Effector CD4-positive, alpha-beta T cell (primary cell): ENCODE measurements at regions not wholly inside any gene's neighbourhood (a gene's known extent, or its start where the extent isn't known, plus 50 kb on each side); places are given as distances from the start of the nearest gene placed in this dataset.
"Not testable (repeated sequence)": the region's sequence is repeated elsewhere in the genome, so short reads cannot be mapped to it uniquely, and the experiment has no call there.

Source experiments
- DNase-seq: peaks from one replicate; pipeline ENCODE4 v3.0.0-alpha.2; 2020

GRCh38 chr5:159657298-159657697, 259.0 kb upstream of the ADRA1B start:
- DNase-seq, result no peak

GRCh38 chr5:159657771-159658170, 258.5 kb upstream of the ADRA1B start:
- DNase-seq, result no peak

DNA sequence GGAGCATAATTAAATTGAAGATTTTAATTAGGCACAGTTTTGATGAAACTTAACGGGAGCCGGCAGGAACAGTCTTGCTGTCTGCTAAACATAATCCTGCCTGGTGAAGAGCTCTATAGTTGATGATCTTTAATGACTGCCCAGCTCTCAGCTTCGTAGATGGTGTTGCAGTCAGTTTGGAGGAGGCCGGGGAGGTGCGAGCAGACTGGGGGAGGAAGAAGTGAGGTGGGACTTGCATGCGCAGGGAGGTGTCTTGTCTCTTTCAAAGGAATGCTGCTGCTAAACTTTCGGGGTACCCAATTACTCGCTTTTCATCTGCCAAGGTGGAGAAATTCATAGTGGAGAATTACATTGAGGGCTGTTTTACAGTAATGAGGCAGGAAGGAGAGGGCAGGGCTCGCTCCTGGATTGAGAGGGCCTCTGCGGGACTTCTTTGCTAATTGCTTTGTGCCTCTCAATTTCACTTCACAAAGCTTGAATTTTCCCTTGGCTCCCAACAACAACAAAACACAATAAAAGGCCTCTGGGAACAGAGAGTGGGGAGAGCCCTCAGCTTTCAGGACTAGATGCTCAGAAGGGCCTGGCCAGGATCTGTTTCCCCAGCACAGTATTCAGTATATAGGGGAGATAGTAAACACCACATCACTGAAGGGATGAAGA, 257.9 kb upstream of the ADRA1B start:
- no peak for DNase-seq

GRCh38 chr5:159660401-159660800, 255.9 kb upstream of the ADRA1B start:
- DNase-seq, result no peak

DNA sequence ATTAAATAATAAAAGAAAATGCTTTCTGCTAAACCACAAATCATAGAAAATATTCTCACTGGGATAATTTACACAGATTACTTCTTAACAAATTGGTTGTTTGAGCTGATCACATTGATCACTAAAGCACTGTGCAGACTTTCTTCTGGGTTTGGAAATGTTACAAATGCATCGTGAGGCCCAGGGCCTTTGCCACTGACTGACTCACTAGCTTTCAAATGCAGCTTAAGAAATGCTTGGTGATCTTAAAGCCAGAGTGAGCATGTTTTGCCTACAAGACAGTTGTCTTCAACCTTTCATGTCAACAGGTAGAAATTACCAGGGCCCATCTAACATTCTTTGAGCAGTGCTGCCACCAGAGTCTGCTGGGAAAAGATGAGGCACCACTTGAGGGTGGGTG, 252.3 kb upstream of the ADRA1B start:
- DNase-seq, result no peak

DNA sequence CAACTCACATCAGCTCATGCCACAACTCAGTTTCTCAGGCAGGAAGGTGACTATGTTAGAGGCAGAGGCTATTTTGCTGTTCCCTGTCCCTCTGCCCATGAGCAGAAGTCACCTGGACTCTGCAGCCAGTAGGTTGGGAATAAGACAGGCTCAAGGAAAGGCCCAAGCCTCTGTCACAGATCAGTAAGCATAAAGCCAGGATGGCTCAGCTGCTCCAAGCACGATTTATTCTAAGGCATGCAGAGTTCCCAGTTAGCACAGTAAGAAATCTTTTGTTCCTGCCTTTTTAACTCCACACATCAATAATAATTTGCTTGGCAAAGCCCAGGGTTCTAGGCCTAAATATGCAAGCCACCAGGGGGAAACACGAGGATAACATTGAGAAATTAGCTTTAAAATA, 249.0 kb upstream of the ADRA1B start:
- DNase-seq, result no peak

- DNase-seq, result no peak
Observed at GRCh38 chr5:159668556-159668955, 247.7 kb upstream of the ADRA1B start.

DNA sequence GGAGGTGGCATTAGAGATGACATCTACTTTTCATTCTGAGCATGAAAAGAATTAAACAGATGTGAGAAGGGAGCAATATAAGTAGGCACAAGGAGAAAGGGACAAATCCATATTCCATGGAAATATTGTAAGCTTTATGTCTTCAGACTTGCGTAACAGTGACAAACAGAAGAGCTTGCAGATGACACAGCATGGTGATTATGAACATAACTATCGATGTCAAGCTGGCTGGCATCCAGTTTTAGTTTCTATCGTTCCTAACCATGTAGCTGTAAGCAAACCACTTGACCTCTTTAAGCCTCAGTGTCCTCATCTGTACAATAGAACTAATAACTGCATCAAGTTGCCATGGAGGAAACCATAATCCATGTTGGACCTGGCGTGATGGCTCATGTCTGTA, 246.7 kb upstream of the ADRA1B start:
- DNase-seq, result no peak

- DNase-seq, result no peak
Observed at GRCh38 chr5:159671886-159672285, 244.4 kb upstream of the ADRA1B start.

DNA sequence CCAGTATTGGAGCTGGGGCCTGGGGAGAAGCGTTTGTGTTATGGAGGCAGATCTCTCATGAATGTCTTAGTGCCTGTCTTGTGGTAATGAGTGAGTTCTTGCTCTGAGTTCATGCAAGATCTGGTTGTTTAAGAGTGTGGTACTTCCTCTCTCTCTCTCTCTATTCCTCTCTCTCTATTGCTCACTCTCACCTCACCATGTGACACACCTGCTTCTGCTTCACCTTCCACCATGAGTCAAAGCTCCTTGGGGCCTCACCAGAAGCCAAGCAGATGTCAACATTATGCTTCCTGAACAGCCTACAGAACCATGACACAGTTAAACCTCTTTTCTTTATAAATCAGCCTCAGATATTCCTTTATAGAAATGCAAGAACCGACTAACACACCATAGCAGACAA, 242.7 kb upstream of the ADRA1B start:
- no peak for DNase-seq

- no peak for DNase-seq
Observed at GRCh38 chr5:159678657-159679392, 237.5 kb upstream of the ADRA1B start.

DNA sequence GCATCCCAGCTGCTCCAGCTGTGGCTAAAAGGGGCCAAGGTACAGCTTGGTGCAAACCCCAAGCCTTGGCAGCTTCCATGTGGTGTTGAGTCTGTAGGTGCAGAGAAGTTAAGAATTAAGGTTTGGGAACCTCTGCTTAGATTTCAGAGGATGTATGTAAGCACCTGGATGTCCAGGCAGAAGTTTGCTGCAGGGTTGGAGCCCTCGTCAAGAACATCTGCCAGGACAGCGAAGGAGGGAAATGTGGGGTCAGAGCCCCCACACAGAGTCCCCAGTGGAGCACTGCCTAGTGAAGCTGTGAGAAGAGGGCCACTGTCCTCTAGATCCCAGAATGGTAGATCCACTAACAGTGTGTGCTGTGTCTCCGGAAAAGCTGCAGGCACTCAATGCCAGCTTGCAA, 236.2 kb upstream of the ADRA1B start:
- DNase-seq, result no peak

- DNase-seq, result no peak
Observed at GRCh38 chr5:159681661-159682060, 234.6 kb upstream of the ADRA1B start.

DNA sequence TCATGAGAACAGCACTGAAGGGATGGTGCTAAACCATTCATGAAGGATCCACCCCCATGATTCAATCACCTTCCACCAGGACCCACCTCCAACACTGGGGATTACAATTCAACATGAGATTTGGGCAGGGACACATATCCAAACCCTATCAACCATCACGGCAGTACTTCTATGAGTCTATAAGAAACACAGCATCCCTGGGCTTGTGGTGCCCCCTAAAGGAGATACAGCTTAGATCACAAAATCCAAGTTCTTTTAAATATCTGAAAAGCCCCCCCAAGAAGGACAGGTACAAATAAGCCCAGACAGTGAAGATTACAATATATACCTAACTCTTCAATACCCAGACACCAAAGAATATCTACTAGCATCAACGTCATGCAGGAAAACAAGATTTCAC, 233.7 kb upstream of the ADRA1B start:
- DNase-seq, result no peak

DNA sequence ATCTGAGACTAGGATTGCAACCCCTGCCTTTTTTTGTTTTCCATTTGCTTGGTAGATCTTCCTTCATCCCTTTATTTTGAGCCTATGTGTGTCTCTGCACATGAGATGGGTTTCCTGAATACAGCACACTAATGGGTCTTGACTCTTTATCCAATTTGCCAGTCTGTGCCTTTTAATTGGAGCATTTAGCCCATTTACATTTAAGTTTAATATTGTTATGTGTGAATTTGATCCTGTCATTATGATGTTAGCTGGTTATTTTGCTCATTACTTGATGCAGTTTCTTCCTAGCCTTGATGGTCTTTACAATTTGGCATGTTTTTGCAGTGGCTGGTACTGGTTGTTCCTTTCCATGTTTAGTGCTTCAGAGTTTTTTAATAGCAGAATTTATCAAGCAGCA, 228.4 kb upstream of the ADRA1B start:
- not testable (repeated sequence) for DNase-seq

DNA sequence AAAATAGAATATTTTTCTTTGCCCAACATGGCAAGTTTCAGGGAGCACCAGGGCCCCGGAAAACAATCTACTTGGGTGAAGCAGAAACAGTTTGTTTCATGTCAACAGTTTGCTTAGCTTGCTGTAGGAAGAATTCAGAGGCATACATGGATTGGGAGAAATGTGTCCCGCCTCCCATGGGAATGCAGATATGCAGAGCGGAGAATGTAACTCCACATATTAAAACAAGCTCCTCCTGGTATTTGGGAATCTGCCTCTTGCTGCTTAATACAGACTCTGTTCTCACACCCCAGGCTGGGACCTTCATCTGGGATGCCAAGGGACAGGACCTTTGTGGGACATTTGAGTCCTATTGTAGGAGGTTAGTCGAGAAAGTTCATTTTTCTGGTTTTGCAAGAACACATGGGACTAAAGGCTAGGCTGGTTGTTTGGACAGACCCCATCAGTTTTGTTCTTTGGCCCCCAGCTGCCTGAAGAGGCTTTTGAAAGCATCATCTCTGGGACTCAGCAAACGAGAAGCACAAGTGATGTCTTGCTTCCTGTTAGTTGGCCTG, 220.5 kb upstream of the ADRA1B start:
- DNase-seq, result no peak

DNA sequence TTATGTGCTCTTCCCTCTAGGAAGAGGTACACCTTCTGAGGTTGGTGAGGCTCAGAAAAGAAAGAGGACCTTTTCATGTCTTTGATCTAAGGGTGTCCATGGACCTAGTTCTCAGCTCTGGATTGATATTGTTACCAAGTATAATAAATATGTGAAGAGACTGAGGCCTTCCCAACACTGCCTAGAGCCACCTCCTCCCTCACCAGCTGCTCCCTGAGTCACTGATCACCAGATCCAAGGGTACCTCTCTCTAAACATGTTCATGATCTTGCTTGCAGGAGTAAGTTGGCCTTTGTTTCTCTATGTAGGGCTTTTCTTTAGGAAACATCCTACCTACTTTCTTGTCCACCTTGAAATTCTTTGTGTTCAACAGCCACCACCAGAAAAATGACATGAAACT, 218.8 kb upstream of the ADRA1B start:
- DNase-seq, result no peak

GRCh38 chr5:159698322-159698721, 218.0 kb upstream of the ADRA1B start:
- no peak for DNase-seq

- no peak for DNase-seq
Observed at GRCh38 chr5:159700016-159700415, 216.3 kb upstream of the ADRA1B start.

GRCh38 chr5:159702301-159702700, 214.0 kb upstream of the ADRA1B start:
- no peak for DNase-seq

- no peak for DNase-seq
Observed at GRCh38 chr5:159702826-159703225, 213.5 kb upstream of the ADRA1B start.

- DNase-seq, result no peak
Observed at GRCh38 chr5:159704160-159704559, 212.1 kb upstream of the ADRA1B start.

DNA sequence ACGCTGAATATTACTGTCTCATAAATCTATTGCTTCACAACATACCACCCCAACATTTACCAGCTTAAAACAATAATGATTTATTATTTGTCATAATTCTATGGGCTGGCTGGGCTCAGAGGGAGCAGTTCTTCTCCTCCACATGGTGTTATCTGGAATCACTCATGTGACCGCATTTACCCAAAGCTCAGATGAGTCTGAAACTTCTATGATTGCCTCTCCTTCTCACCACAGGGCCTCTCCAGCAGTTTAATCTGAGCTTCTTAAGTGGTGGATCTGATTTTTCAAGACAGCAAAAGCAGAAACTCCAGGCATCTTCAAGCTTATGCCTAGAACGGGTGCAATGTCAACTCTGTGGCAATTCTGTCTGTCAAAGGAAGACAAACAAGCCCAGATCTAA, 210.3 kb upstream of the ADRA1B start:
- DNase-seq, result no peak

- no peak for DNase-seq
Observed at GRCh38 chr5:159708090-159708489, 208.2 kb upstream of the ADRA1B start.

DNA sequence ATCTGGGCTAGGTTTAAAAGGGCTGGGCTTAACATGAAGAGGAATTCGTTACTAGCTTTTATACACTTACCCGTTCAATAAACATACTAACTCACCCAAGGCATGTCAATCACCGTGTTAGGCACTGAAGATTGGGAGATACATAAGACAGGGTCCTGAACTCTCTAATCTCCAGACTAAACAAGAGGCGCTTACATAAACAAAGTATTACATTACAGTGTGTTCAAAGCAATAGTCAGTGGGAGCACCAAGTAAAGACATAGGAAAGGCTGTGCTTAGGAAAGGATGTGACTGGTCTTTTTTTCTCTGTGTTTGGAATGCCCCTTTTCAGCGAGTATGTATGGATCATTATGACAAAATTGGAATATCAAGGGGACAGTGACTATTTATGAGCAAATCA, 203.6 kb upstream of the ADRA1B start:
- no peak for DNase-seq
